ENCODE measurements at regions not wholly inside any gene's neighbourhood (a gene's known extent, or its start where the extent isn't known, plus 50 kb on each side); places are given as distances from the start of the nearest gene placed in this dataset.

GRCh38 chr17:6245301-6246177 is 175.4 kb downstream of the WSCD1 start (continued):
- TF ChIP-seq CHD1 (IDR thresholded peaks at IDR 0.05; ENCODE audit: low read depth, low read length) (no peak), POLR2AphosphoS5 (IDR thresholded peaks at IDR 0.05; ENCODE audit: low read depth, low read length) (no peak), HDAC2 (IDR thresholded peaks at IDR 0.05; ENCODE audit: borderline replicate concordance in 1 of 2, low read depth in 2 of 2, low read length in 2 of 2) (no peak), MAFK (IDR thresholded peaks at IDR 0.05; ENCODE audit: low read depth, low read length) (no peak), TEAD4 (IDR thresholded peaks at IDR 0.05; ENCODE audit: low read depth, low read length) (no peak), MAX (IDR thresholded peaks at IDR 0.05) (no peak), TBP (IDR thresholded peaks at IDR 0.05; ENCODE audit: low read depth, low read length) (no peak)

All from H1 (cell line).